ENCODE measurements at regions not wholly inside any gene's neighbourhood (a gene's known extent, or its start where the extent isn't known, plus 50 kb on each side); places are given as distances from the start of the nearest gene placed in this dataset.
"Not testable (repeated sequence)": the region's sequence is repeated elsewhere in the genome, so short reads cannot be mapped to it uniquely, and the experiment has no call there.

- peak in 2 of 9 donors; percentile 6 to 29 for DNase-seq (ENCODE audit: low read depth in 6 of 9, low spot score in 9 of 9)
- no peaks in the 10 kb centered on the region for H3K36me3 ChIP-seq (ENCODE audit: control insufficient read depth in 2 of 2, insufficient read depth in 2 of 2, low read length in 1 of 2)
- peaks cover 1 to 2% of the 10 kb centered on the region in 2 donors for H3K9me3 ChIP-seq (ENCODE audit: control insufficient read depth in 2 of 2, insufficient read depth in 1 of 2, low read length in 1 of 2)
- no peak overlapping the region for H3K27ac ChIP-seq (ENCODE audit: low read depth in 1 of 2, low read length in 1 of 2)
- no peak overlapping the region for H3K4me3 ChIP-seq (ENCODE audit: low read length in 2 of 2)
- H3K27me3 ChIP-seq (ENCODE audit: control insufficient read depth in 2 of 2, insufficient read depth in 1 of 2, low read length in 1 of 2) = no peaks in the 10 kb centered on the region
- H3K4me1 ChIP-seq (ENCODE audit: control insufficient read depth in 2 of 2, insufficient read depth in 2 of 2, low read length in 2 of 2) = no peaks in the 10 kb centered on the region
- WGBS = 48% methylated on average over 5 of the region's 5 CpGs
Observed at GRCh38 chr3:160047876-160048275, 59.2 kb downstream of the IL12A start.

- Histone ChIP-seq H3K4me1 (ENCODE audit: control insufficient read depth in 2 of 2, insufficient read depth in 2 of 2, low read length in 2 of 2) (no peaks in the 10 kb centered on the region), H3K4me3 (ENCODE audit: low read length in 2 of 2) (no peak overlapping the region), H3K36me3 (ENCODE audit: control insufficient read depth in 2 of 2, insufficient read depth in 2 of 2, low read length in 1 of 2) (no peaks in the 10 kb centered on the region), H3K27ac (ENCODE audit: low read depth in 1 of 2, low read length in 1 of 2) (no peak overlapping the region), H3K9me3 (ENCODE audit: control insufficient read depth in 2 of 2, insufficient read depth in 1 of 2, low read length in 1 of 2) (no peaks in the 10 kb centered on the region), H3K27me3 (ENCODE audit: control insufficient read depth in 2 of 2, insufficient read depth in 1 of 2, low read length in 1 of 2) (no peaks in the 10 kb centered on the region)
- no peak for DNase-seq (ENCODE audit: low read depth in 6 of 9, low spot score in 9 of 9)
- WGBS = over 99% methylated on average over 2 of the region's 2 CpGs
Observed at GRCh38 chr3:160049038-160049437, 60.4 kb downstream of the IL12A start.

- no peaks in the 10 kb centered on the region for H3K4me1 ChIP-seq (ENCODE audit: control insufficient read depth in 2 of 2, insufficient read depth in 2 of 2, low read length in 2 of 2)
- WGBS = 94% methylated on average over 2 of the region's 2 CpGs
- no peak for DNase-seq (ENCODE audit: low read depth in 6 of 9, low spot score in 9 of 9)
Observed at GRCh38 chr3:160049565-160049964, 60.9 kb downstream of the IL12A start.

GRCh38 chr3:160049988-160050387 is 61.4 kb downstream of the IL12A start:
- no peaks in the 10 kb centered on the region for H3K4me1 ChIP-seq (ENCODE audit: control insufficient read depth in 2 of 2, insufficient read depth in 2 of 2, low read length in 2 of 2)
- 95% methylated on average over 5 of the region's 5 CpGs for WGBS
- H3K27me3 ChIP-seq (ENCODE audit: control insufficient read depth in 2 of 2, insufficient read depth in 1 of 2, low read length in 1 of 2) = no peaks in the 10 kb centered on the region
- no peak overlapping the region for H3K27ac ChIP-seq (ENCODE audit: low read depth in 1 of 2, low read length in 1 of 2)
- no peaks in the 10 kb centered on the region for H3K9me3 ChIP-seq (ENCODE audit: control insufficient read depth in 2 of 2, insufficient read depth in 1 of 2, low read length in 1 of 2)
- no peak overlapping the region for H3K4me3 ChIP-seq (ENCODE audit: low read length in 2 of 2)
- no peak for DNase-seq (ENCODE audit: low read depth in 6 of 9, low spot score in 9 of 9)
- H3K36me3 ChIP-seq (ENCODE audit: control insufficient read depth in 2 of 2, insufficient read depth in 2 of 2, low read length in 1 of 2) = no peaks in the 10 kb centered on the region

More at GRCh38 chr3:160049565-160049964, 60.9 kb downstream of the IL12A start:
- Histone ChIP-seq H3K36me3 (ENCODE audit: control insufficient read depth in 2 of 2, insufficient read depth in 2 of 2, low read length in 1 of 2) (no peaks in the 10 kb centered on the region), H3K9me3 (ENCODE audit: control insufficient read depth in 2 of 2, insufficient read depth in 1 of 2, low read length in 1 of 2) (no peaks in the 10 kb centered on the region), H3K27me3 (ENCODE audit: control insufficient read depth in 2 of 2, insufficient read depth in 1 of 2, low read length in 1 of 2) (no peaks in the 10 kb centered on the region), H3K27ac (ENCODE audit: low read depth in 1 of 2, low read length in 1 of 2) (no peak overlapping the region), H3K4me3 (ENCODE audit: low read length in 2 of 2) (no peak overlapping the region)

- no peak overlapping the region for H3K27ac ChIP-seq (ENCODE audit: low read depth in 1 of 2, low read length in 1 of 2)
- no peaks in the 10 kb centered on the region for H3K4me1 ChIP-seq (ENCODE audit: control insufficient read depth in 2 of 2, insufficient read depth in 2 of 2, low read length in 2 of 2)
- WGBS = 89% methylated on average over 7 of the region's 7 CpGs
- no peaks in the 10 kb centered on the region for H3K27me3 ChIP-seq (ENCODE audit: control insufficient read depth in 2 of 2, insufficient read depth in 1 of 2, low read length in 1 of 2)
- H3K9me3 ChIP-seq (ENCODE audit: control insufficient read depth in 2 of 2, insufficient read depth in 1 of 2, low read length in 1 of 2) = no peaks in the 10 kb centered on the region
- DNase-seq (ENCODE audit: low read depth in 6 of 9, low spot score in 9 of 9) = no peak
- no peak overlapping the region for H3K4me3 ChIP-seq (ENCODE audit: low read length in 2 of 2)
- H3K36me3 ChIP-seq (ENCODE audit: control insufficient read depth in 2 of 2, insufficient read depth in 2 of 2, low read length in 1 of 2) = no peaks in the 10 kb centered on the region
Observed at GRCh38 chr3:160052385-160053047, 63.9 kb downstream of the IL12A start.

GRCh38 chr3:160053048-160053391 is 64.4 kb downstream of the IL12A start:
- Histone ChIP-seq H3K27ac (ENCODE audit: low read depth in 1 of 2, low read length in 1 of 2) (no peak overlapping the region), H3K9me3 (ENCODE audit: control insufficient read depth in 2 of 2, insufficient read depth in 1 of 2, low read length in 1 of 2) (no peaks in the 10 kb centered on the region), H3K36me3 (ENCODE audit: control insufficient read depth in 2 of 2, insufficient read depth in 2 of 2, low read length in 1 of 2) (no peaks in the 10 kb centered on the region), H3K27me3 (ENCODE audit: control insufficient read depth in 2 of 2, insufficient read depth in 1 of 2, low read length in 1 of 2) (no peaks in the 10 kb centered on the region), H3K4me1 (ENCODE audit: control insufficient read depth in 2 of 2, insufficient read depth in 2 of 2, low read length in 2 of 2) (no peaks in the 10 kb centered on the region), H3K4me3 (ENCODE audit: low read length in 2 of 2) (no peak overlapping the region)
- DNase-seq (ENCODE audit: low read depth in 6 of 9, low spot score in 9 of 9) = no peak
- WGBS = 95% methylated on average over 4 of the region's 4 CpGs

GRCh38 chr3:160054862-160055261 is 66.2 kb downstream of the IL12A start:
- H3K4me3 ChIP-seq (ENCODE audit: low read length in 2 of 2); H3K4me1 ChIP-seq (ENCODE audit: control insufficient read depth in 2 of 2, insufficient read depth in 2 of 2, low read length in 2 of 2); DNase-seq (ENCODE audit: low read depth in 6 of 9, low spot score in 9 of 9); H3K36me3 ChIP-seq (ENCODE audit: control insufficient read depth in 2 of 2, insufficient read depth in 2 of 2, low read length in 1 of 2); H3K27ac ChIP-seq (ENCODE audit: low read depth in 1 of 2, low read length in 1 of 2); H3K9me3 ChIP-seq (ENCODE audit: control insufficient read depth in 2 of 2, insufficient read depth in 1 of 2, low read length in 1 of 2); H3K27me3 ChIP-seq (ENCODE audit: control insufficient read depth in 2 of 2, insufficient read depth in 1 of 2, low read length in 1 of 2): not testable (repeated sequence)
- WGBS = 93% methylated on average over 4 of the region's 4 CpGs

GRCh38 chr3:160055659-160056058 is 67.0 kb downstream of the IL12A start:
- WGBS = 95% methylated on average over 3 of the region's 3 CpGs
- H3K9me3 ChIP-seq (ENCODE audit: control insufficient read depth in 2 of 2, insufficient read depth in 1 of 2, low read length in 1 of 2) = peaks cover 0 to 10% of the 10 kb centered on the region in 2 donors
- H3K27ac ChIP-seq (ENCODE audit: low read depth in 1 of 2, low read length in 1 of 2) = no peak overlapping the region
- no peak for DNase-seq (ENCODE audit: low read depth in 6 of 9, low spot score in 9 of 9)
- no peaks in the 10 kb centered on the region for H3K27me3 ChIP-seq (ENCODE audit: control insufficient read depth in 2 of 2, insufficient read depth in 1 of 2, low read length in 1 of 2)
- no peaks in the 10 kb centered on the region for H3K4me1 ChIP-seq (ENCODE audit: control insufficient read depth in 2 of 2, insufficient read depth in 2 of 2, low read length in 2 of 2)
- no peaks in the 10 kb centered on the region for H3K36me3 ChIP-seq (ENCODE audit: control insufficient read depth in 2 of 2, insufficient read depth in 2 of 2, low read length in 1 of 2)
- H3K4me3 ChIP-seq (ENCODE audit: low read length in 2 of 2) = no peak overlapping the region

GRCh38 chr3:160057331-160057730 is 68.7 kb downstream of the IL12A start:
- H3K27me3 ChIP-seq (ENCODE audit: control insufficient read depth in 2 of 2, insufficient read depth in 1 of 2, low read length in 1 of 2) = no peaks in the 10 kb centered on the region
- no peak overlapping the region for H3K27ac ChIP-seq (ENCODE audit: low read depth in 1 of 2, low read length in 1 of 2)
- no peaks in the 10 kb centered on the region for H3K36me3 ChIP-seq (ENCODE audit: control insufficient read depth in 2 of 2, insufficient read depth in 2 of 2, low read length in 1 of 2)
- H3K4me1 ChIP-seq (ENCODE audit: control insufficient read depth in 2 of 2, insufficient read depth in 2 of 2, low read length in 2 of 2) = peaks cover 0 to 5% of the 10 kb centered on the region in 2 donors
- peaks cover 0 to 16% of the 10 kb centered on the region in 2 donors for H3K9me3 ChIP-seq (ENCODE audit: control insufficient read depth in 2 of 2, insufficient read depth in 1 of 2, low read length in 1 of 2)
- H3K4me3 ChIP-seq (ENCODE audit: low read length in 2 of 2) = no peak overlapping the region
- WGBS = 52% methylated on average over 2 of the region's 2 CpGs
- DNase-seq (ENCODE audit: low read depth in 6 of 9, low spot score in 9 of 9) = no peak
